Trophoblast cell (in vitro differentiated cells and primary cell): ENCODE measurements at regions not wholly inside any gene's neighbourhood (a gene's known extent, or its start where the extent isn't known, plus 50 kb on each side); places are given as distances from the start of the nearest gene placed in this dataset.

ENCODE experiments used
- DNase-seq, 2 donors: peaks; one replicate each; pipeline ENCODE4 v3.0.0-alpha.2; 2016
- H2AFZ ChIP-seq: 2 replicates; pipeline ENCODE4 v1.6.1; 2013; ENCODE audit warnings: low read length, moderate library complexity, mild to moderate bottlenecking; ENCODE audit not compliant: insufficient read depth, poor library complexity
- H2AK5ac ChIP-seq: 2 replicates; pipeline ENCODE4 v1.6.1; 2013; ENCODE audit warnings: mild to moderate bottlenecking, low read length
- H2BK120ac ChIP-seq: 2 replicates; pipeline ENCODE4 v1.6.1; 2013; ENCODE audit warnings: low read length, mild to moderate bottlenecking, moderate library complexity; ENCODE audit not compliant: insufficient read depth, poor library complexity
- H2BK12ac ChIP-seq: 2 replicates; pipeline ENCODE4 v1.6.1; 2013; ENCODE audit warnings: mild to moderate bottlenecking, low read length, moderate library complexity
- H2BK5ac ChIP-seq: 2 replicates; pipeline ENCODE4 v1.6.1; 2013; ENCODE audit warnings: low read length, low read depth, moderate library complexity, mild to moderate bottlenecking; ENCODE audit not compliant: poor library complexity
- H3K14ac ChIP-seq: 2 replicates; pipeline ENCODE4 v1.6.1; 2013; ENCODE audit warnings: mild to moderate bottlenecking, low read length
- H3K18ac ChIP-seq: 2 replicates; pipeline ENCODE4 v1.6.1; 2013; ENCODE audit warnings: mild to moderate bottlenecking, low read length
- H3K23ac ChIP-seq: 2 replicates; pipeline ENCODE4 v1.6.1; 2013; ENCODE audit warnings: low read length
- H3K27ac ChIP-seq: 2 replicates; pipeline ENCODE4 v1.5.1; 2013; ENCODE audit warnings: low read depth, mild to moderate bottlenecking, inconsistent platforms, low read length, moderate library complexity
- H3K27me3 ChIP-seq: 2 replicates; pipeline ENCODE4 v1.6.1; 2013; ENCODE audit warnings: inconsistent platforms, mild to moderate bottlenecking, low read length, moderate library complexity; ENCODE audit not compliant: insufficient read depth
- H3K36me3 ChIP-seq, 2 experiments: 1 replicate in 1 of 2; 2 replicates in 1 of 2; pipeline ENCODE4 v1.6.1; 2013; ENCODE audit warnings: low read length in 2 of 2, mild to moderate bottlenecking in 2 of 2, moderate library complexity in 1 of 2; ENCODE audit not compliant: insufficient read depth in 2 of 2, control insufficient read depth in 1 of 2
- H3K4ac ChIP-seq: 2 replicates; pipeline ENCODE4 v1.6.1; 2013; ENCODE audit warnings: low read depth, mild to moderate bottlenecking, low read length, moderate library complexity
- H3K4me1 ChIP-seq, 2 experiments: 1 replicate in 1 of 2; 2 replicates in 1 of 2; pipeline ENCODE4 v1.6.1; 2013; ENCODE audit warnings: low read length in 2 of 2, mild to moderate bottlenecking in 2 of 2, moderate library complexity in 1 of 2; ENCODE audit not compliant: insufficient read depth in 2 of 2, control insufficient read depth in 1 of 2
- H3K4me2 ChIP-seq: 2 replicates; pipeline ENCODE4 v1.6.1; 2013; ENCODE audit warnings: inconsistent platforms, mild to moderate bottlenecking, low read length, moderate library complexity
- H3K4me3 ChIP-seq: 2 replicates; pipeline ENCODE4 v1.5.1; 2013; ENCODE audit warnings: mild to moderate bottlenecking, low read depth, low read length, inconsistent platforms
- H3K79me1 ChIP-seq: one replicate; pipeline ENCODE4 v1.6.1; 2013; ENCODE audit warnings: low read length
- H3K79me2 ChIP-seq: 2 replicates; pipeline ENCODE4 v1.6.1; 2013; ENCODE audit warnings: low read length, mild to moderate bottlenecking; ENCODE audit not compliant: control insufficient read depth, insufficient read depth, poor library complexity
- H3K9ac ChIP-seq: 2 replicates; pipeline ENCODE4 v1.6.1; 2013; ENCODE audit warnings: mild to moderate bottlenecking, low read length
- H3K9me3 ChIP-seq: 2 replicates; pipeline ENCODE4 v1.6.1; 2013; ENCODE audit warnings: low read depth, mild to moderate bottlenecking, control low read depth, inconsistent platforms, low read length; ENCODE audit not compliant: insufficient read depth
- H4K12ac ChIP-seq: 2 replicates; pipeline ENCODE4 v1.6.1; 2013; ENCODE audit warnings: low read depth, mild to moderate bottlenecking, low read length, moderate library complexity
- H4K8ac ChIP-seq: 2 replicates; pipeline ENCODE4 v1.6.1; 2013; ENCODE audit warnings: low read depth, mild to moderate bottlenecking, low read length, moderate library complexity
- H4K91ac ChIP-seq: one replicate; pipeline ENCODE4 v1.6.1; 2013; ENCODE audit warnings: low read depth, mild to moderate bottlenecking, low read length, moderate library complexity
- WGBS: extraction: QIAGEN DNeasy Blood & Tissue Kit; methylation state at CpG from one replicate; pipeline ENCODE4 v1.1.7; 2013; ENCODE audit warnings: missing lambda C conversion rate; ENCODE audit not compliant: insufficient read length, insufficient coverage; ENCODE audit errors: extremely low coverage; 5-methylcytosine and 5-hydroxymethylcytosine counted together

DNA sequence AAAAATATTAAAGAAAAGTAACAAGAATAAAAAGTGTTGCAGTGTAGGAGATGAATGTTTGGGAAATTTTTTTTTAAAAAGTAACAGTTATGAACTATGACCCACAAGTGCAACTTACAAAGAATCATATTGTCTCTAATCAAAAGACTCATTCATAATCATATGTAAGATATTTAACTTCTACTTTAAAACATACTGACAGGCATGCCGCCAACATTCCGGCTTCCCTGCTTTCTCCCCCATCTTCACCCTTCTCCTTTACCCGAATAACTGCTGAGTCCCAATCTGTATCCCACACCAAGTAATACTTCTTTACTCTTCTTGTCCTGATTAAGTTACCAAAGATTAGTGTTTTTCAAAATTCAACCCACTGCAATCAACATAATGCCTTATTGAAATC is 598.8 kb upstream of the FRG1 start:
- no peak overlapping the region for H3K18ac ChIP-seq
- H3K27me3 ChIP-seq, result no peaks in the 10 kb centered on the region
- no peaks in the 10 kb centered on the region for H3K9me3 ChIP-seq
- no peak overlapping the region for H3K9ac ChIP-seq
- no peak overlapping the region for H4K8ac ChIP-seq
- H3K79me1 ChIP-seq, result no peaks in the 10 kb centered on the region
- no peak overlapping the region for H3K4me3 ChIP-seq
- no peak overlapping the region for H2AFZ ChIP-seq
- H3K27ac ChIP-seq, result no peak overlapping the region
- H2BK5ac ChIP-seq, result no peak overlapping the region
- H2BK12ac ChIP-seq, result no peak overlapping the region
- H3K4ac ChIP-seq, result no peak overlapping the region
- no peak overlapping the region for H4K91ac ChIP-seq
- H3K14ac ChIP-seq, result no peak overlapping the region
- H3K4me2 ChIP-seq, result no peak overlapping the region
- no peak overlapping the region for H2BK120ac ChIP-seq
- H3K23ac ChIP-seq, result no peak overlapping the region
- H3K4me1 ChIP-seq, result no peaks in the 10 kb centered on the region
- no peaks in the 10 kb centered on the region for H3K79me2 ChIP-seq
- no peak overlapping the region for H2AK5ac ChIP-seq
- no peak overlapping the region for H4K12ac ChIP-seq
- DNase-seq, result no peak
- no CpG with 5 or more reads among the region's 3 CpGs for WGBS
- H3K36me3 ChIP-seq, result no peaks in the 10 kb centered on the region

DNA sequence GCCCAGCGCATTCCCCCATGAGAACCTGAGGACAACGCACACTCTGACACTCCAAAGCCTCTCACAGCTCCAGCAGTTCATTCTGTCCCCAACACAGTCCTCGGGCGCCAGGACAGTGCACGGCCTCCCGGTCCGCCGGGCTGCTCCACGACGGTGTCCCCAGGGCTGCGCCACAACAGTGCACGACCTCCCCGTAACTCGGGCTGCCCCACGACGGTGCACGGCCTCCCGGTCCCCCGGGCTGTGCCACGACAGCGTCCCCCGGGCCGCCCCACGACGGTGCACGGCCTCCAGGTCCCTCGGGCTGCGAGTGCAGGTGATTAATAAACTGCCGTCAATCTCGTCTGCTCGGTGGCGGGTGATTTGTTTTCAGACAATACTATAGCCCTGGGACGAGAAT is 585.1 kb upstream of the FRG1 start:
- Histone ChIP-seq H2AK5ac (no peak overlapping the region), H3K27ac (no peak overlapping the region), H2BK120ac (no peak overlapping the region), H3K18ac (no peak overlapping the region), H4K91ac (no peak overlapping the region), H4K8ac (no peak overlapping the region), H3K27me3 (no peaks in the 10 kb centered on the region), H3K23ac (no peak overlapping the region), H3K9ac (no peak overlapping the region), H3K4me1 (no peaks in the 10 kb centered on the region), H3K36me3 (no peaks in the 10 kb centered on the region), H3K4me3 (no peak overlapping the region), H3K79me1 (no peaks in the 10 kb centered on the region), H3K4me2 (no peak overlapping the region), H2BK5ac (no peak overlapping the region), H4K12ac (no peak overlapping the region), H2BK12ac (no peak overlapping the region), H3K79me2 (no peaks in the 10 kb centered on the region), H3K14ac (no peak overlapping the region), H3K9me3 (peaks cover 3% of the 10 kb centered on the region), H2AFZ (no peak overlapping the region), H3K4ac (no peak overlapping the region)
- no CpG with 5 or more reads among the region's 33 CpGs for WGBS
- DNase-seq, result no peak

DNA sequence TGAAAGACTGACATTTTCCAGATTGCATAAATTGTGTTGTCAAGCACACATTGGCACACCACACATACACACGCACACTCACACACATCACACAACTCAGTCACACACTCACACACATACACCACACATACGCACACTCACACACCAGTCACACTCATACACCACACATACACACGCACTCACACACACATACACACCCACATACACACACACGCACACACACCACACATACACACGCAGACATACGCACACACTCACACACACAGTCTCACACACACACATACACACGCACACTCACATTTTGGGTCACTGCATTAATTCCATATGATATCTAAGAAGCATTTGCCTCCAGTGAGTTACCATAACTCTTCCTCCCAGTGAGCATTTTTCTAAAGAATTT is 578.3 kb upstream of the FRG1 start:
- no peaks in the 10 kb centered on the region for H3K79me1 ChIP-seq
- 100% methylated on average over 3 of the region's 7 CpGs for WGBS

DNA sequence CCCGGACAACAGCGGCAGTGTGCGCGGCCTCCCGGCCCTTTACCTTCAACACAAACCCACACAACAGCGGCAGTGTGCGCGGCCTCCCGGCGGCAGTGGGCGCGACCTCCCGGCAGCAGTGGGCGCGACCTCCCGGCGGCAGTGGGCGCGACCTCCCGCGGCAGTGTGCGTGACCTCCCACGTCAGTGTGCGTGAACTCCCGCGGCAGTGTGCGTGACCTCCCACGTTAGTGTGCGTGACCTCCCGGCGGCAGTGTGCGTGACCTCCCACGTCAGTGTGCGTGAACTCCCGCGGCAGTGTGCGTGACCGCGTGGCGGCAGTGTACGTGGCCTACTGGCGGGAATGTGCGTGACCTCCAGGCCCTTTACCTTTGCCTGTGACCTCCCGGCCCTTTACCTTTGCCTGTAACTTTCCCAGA is 576.6 kb upstream of the FRG1 start:
- DNase-seq, result peak; percentile 15 to 59
- H2BK12ac ChIP-seq, result no peak overlapping the region
- H3K14ac ChIP-seq, result no peak overlapping the region
- no CpG with 5 or more reads among the region's 44 CpGs for WGBS
- H4K12ac ChIP-seq, result no peak overlapping the region
- H4K91ac ChIP-seq, result no peak overlapping the region
- no peaks in the 10 kb centered on the region for H3K79me1 ChIP-seq
- H3K27ac ChIP-seq, result no peak overlapping the region
- no peak overlapping the region for H4K8ac ChIP-seq
- H3K9me3 ChIP-seq, result peaks cover 3% of the 10 kb centered on the region
- H2AK5ac ChIP-seq, result no peak overlapping the region
- H3K79me2 ChIP-seq, result no peaks in the 10 kb centered on the region
- H3K4ac ChIP-seq, result no peak overlapping the region
- no peak overlapping the region for H3K4me3 ChIP-seq
- H3K23ac ChIP-seq, result no peak overlapping the region
- no peaks in the 10 kb centered on the region for H3K36me3 ChIP-seq
- no peak overlapping the region for H2BK5ac ChIP-seq
- no peak overlapping the region for H3K4me2 ChIP-seq
- H3K9ac ChIP-seq, result no peak overlapping the region
- H3K18ac ChIP-seq, result no peak overlapping the region
- no peak overlapping the region for H2AFZ ChIP-seq
- no peaks in the 10 kb centered on the region for H3K4me1 ChIP-seq
- no peak overlapping the region for H2BK120ac ChIP-seq
- no peaks in the 10 kb centered on the region for H3K27me3 ChIP-seq

More for the DNA sequence above, 578.3 kb upstream of the FRG1 start:
- Histone ChIP-seq H3K18ac (no peak overlapping the region), H3K27me3 (no peaks in the 10 kb centered on the region), H3K14ac (no peak overlapping the region), H3K9ac (no peak overlapping the region), H3K9me3 (peaks cover 3% of the 10 kb centered on the region), H2AK5ac (no peak overlapping the region), H2AFZ (no peak overlapping the region), H3K4ac (no peak overlapping the region), H2BK120ac (no peak overlapping the region), H2BK12ac (no peak overlapping the region), H3K79me2 (no peaks in the 10 kb centered on the region), H4K8ac (no peak overlapping the region), H3K4me1 (no peaks in the 10 kb centered on the region), H3K4me2 (no peak overlapping the region), H4K12ac (no peak overlapping the region), H2BK5ac (no peak overlapping the region), H3K27ac (no peak overlapping the region), H3K36me3 (no peaks in the 10 kb centered on the region), H3K23ac (peak overlapping the region; percentile 82), H4K91ac (no peak overlapping the region), H3K4me3 (peak overlapping the region; percentile 63)
- no peak for DNase-seq
